ENCODE measurements at regions not wholly inside any gene's neighbourhood (a gene's known extent, or its start where the extent isn't known, plus 50 kb on each side); places are given as distances from the start of the nearest gene placed in this dataset.

- no peak for TF ChIP-seq CTCF (IDR thresholded peaks at IDR 0.05)
- no peak overlapping the region for H3K4me3 Mint-ChIP-seq (ENCODE audit: unreplicated experiment)
Measured at GRCh38 chr2:41434991-41435390, 612.8 kb upstream of the PKDCC start.

GRCh38 chr2:41441958-41442357 is 605.9 kb upstream of the PKDCC start:
- Mint-ChIP-seq H3K4me3 (ENCODE audit: unreplicated experiment) (no peak overlapping the region), H3K4me1 (ENCODE audit: low read depth) (no peaks in the 10 kb centered on the region), H3K27me3 (ENCODE audit: low read depth) (peaks cover 3% of the 10 kb centered on the region), H3K27ac (ENCODE audit: unreplicated experiment) (no peak overlapping the region), H3K36me3 (ENCODE audit: low read depth) (no peaks in the 10 kb centered on the region), H3K9me3 (ENCODE audit: low read depth) (peaks cover 13% of the 10 kb centered on the region)
- no peak for TF ChIP-seq CTCF (IDR thresholded peaks at IDR 0.05)
- DNase-seq (ENCODE audit: low spot score): no peak

More at GRCh38 chr2:41434991-41435390, 612.8 kb upstream of the PKDCC start:
- H3K4me1 Mint-ChIP-seq (ENCODE audit: low read depth): no peaks in the 10 kb centered on the region
- H3K36me3 Mint-ChIP-seq (ENCODE audit: low read depth): no peaks in the 10 kb centered on the region
- no peak for DNase-seq (ENCODE audit: low spot score)
- H3K9me3 Mint-ChIP-seq (ENCODE audit: low read depth): peaks cover 20% of the 10 kb centered on the region
- H3K27ac Mint-ChIP-seq (ENCODE audit: unreplicated experiment): no peak overlapping the region
- H3K27me3 Mint-ChIP-seq (ENCODE audit: low read depth): peaks cover 3% of the 10 kb centered on the region

GRCh38 chr2:41445865-41446264 is 602.0 kb upstream of the PKDCC start:
- H3K36me3 Mint-ChIP-seq (ENCODE audit: low read depth): no peaks in the 10 kb centered on the region
- H3K27me3 Mint-ChIP-seq (ENCODE audit: low read depth): peaks cover 9% of the 10 kb centered on the region
- no peaks in the 10 kb centered on the region for H3K4me1 Mint-ChIP-seq (ENCODE audit: low read depth)
- H3K4me3 Mint-ChIP-seq (ENCODE audit: unreplicated experiment): no peak overlapping the region
- no peak for DNase-seq (ENCODE audit: low spot score)
- no peak overlapping the region for H3K27ac Mint-ChIP-seq (ENCODE audit: unreplicated experiment)
- no peaks in the 10 kb centered on the region for H3K9me3 Mint-ChIP-seq (ENCODE audit: low read depth)
- TF ChIP-seq CTCF (IDR thresholded peaks at IDR 0.05): no peak

- no peaks in the 10 kb centered on the region for H3K9me3 Mint-ChIP-seq (ENCODE audit: low read depth)
- no peaks in the 10 kb centered on the region for H3K4me1 Mint-ChIP-seq (ENCODE audit: low read depth)
- H3K27me3 Mint-ChIP-seq (ENCODE audit: low read depth): peaks cover 9% of the 10 kb centered on the region
- H3K36me3 Mint-ChIP-seq (ENCODE audit: low read depth): no peaks in the 10 kb centered on the region
- no peak for TF ChIP-seq CTCF (IDR thresholded peaks at IDR 0.05)
- no peak overlapping the region for H3K27ac Mint-ChIP-seq (ENCODE audit: unreplicated experiment)
- no peak overlapping the region for H3K4me3 Mint-ChIP-seq (ENCODE audit: unreplicated experiment)
- no peak for DNase-seq (ENCODE audit: low spot score)
Measured at GRCh38 chr2:41446266-41446665, 601.6 kb upstream of the PKDCC start.

- Mint-ChIP-seq H3K4me1 (ENCODE audit: low read depth) (no peaks in the 10 kb centered on the region), H3K27ac (ENCODE audit: unreplicated experiment) (no peak overlapping the region), H3K36me3 (ENCODE audit: low read depth) (no peaks in the 10 kb centered on the region), H3K4me3 (ENCODE audit: unreplicated experiment) (no peak overlapping the region), H3K27me3 (ENCODE audit: low read depth) (peaks cover 9% of the 10 kb centered on the region), H3K9me3 (ENCODE audit: low read depth) (peaks cover 1% of the 10 kb centered on the region)
- DNase-seq (ENCODE audit: low spot score): no peak
- TF ChIP-seq CTCF (IDR thresholded peaks at IDR 0.05): no peak
Measured at GRCh38 chr2:41448221-41448620, 599.6 kb upstream of the PKDCC start.

Data from chondrocyte (in vitro differentiated cells).